ENCODE measurements at regions not wholly inside any gene's neighbourhood (a gene's known extent, or its start where the extent isn't known, plus 50 kb on each side); places are given as distances from the start of the nearest gene placed in this dataset.

- DNase-seq (ENCODE audit: low read depth): no peak
Measured at GRCh38 chr9:89903141-89903475, 298.3 kb downstream of the GADD45G start.

DNA sequence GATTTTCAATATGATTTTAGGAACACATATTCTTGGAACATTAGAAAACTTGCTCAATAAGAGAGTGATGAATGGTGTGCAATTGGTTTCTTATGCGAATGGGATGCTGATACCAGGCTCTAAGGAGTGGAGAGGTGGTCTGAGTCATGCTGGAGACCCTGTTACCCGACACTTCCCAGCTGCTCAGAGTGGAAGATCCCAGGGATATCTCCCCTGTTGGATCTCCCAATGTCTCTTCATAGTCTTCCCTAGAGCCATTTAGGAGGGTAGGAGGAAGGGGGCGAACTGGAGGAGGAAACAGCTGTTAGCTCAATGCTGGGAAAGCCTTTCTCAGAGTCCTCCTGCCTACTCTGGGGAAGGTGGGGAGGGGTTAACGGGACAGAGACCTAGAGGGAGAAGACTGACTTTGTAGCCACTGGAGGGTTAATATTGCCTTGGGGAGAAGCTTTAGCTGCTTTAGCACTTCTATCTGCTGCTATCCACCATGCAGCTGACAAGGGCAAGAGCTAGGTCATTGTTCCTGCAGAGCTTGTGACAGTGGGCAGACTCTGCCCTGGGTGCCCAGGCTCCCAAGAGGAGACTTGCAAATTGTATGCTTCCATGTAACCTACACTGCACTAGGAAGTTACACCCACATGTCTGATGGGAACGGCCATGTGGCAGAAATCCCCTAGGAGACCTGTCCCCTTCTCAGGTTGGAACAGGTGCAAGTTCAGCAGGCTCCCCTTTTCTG is 301.0 kb downstream of the GADD45G start:
- DNase-seq (ENCODE audit: low read depth): no peak

DNA sequence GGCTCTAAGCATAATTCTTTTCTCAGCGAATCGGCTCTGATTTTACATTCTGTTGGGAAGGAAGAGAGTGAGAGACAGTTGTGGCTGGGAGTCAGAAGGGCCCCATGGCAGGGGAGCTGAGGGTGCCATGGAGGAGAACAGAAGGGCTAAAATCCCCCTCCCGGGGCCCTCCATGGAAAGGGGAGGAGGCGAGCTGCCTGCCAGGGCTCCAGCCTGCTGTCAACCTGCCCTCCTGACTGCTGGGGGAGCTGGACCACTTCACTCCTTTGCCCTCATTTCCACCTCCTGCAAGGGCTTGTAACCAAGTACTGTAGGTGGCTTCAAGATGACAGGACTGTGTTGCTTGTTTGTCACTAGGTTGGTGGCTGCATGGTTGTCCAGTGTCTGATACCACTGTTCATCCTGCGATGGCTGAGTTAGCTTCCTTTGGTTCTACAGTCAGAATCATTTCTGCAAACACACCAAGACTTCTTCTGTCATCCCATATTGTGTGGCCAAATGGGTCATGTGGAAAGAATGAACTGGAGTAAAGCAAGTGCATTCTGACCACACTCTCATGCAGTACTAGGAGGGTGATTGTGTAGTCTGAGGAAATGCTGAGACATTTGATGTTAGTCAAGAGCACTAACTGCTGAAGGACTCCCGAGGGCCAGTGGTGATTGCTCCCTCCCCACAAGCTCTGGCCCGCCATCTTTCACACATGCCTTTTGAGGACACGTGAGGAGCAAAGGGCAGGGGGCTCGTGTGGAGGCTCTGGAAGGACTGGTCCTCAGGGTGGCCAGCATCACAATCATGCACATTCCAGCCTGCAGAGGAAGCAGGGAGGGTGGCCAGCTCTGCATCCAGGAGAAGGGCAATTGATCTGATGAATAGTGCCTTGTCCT is 307.2 kb downstream of the GADD45G start:
- no peak for DNase-seq (ENCODE audit: low read depth)

- no peak for DNase-seq (ENCODE audit: low read depth)
Measured at GRCh38 chr9:89912605-89912953, 307.8 kb downstream of the GADD45G start.

DNA sequence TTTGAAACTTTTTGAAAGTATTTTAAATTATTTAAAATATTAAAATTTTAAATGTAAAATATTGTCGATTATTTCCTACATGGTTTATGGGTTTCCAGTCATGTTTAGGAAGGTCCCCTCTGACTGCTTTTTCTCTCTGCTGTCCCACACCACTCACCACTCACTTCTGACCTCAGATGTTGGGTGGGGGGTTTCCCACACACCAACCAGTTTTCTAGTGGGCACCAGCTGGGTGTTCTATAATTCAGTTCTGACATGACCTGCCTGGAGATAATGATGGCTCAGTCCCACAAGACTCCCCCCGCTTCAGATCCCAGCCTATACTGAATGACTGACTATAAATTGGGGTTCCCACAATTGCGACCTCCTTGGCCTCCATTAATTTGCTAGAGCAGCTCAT is 310.4 kb downstream of the GADD45G start:
- no peak for DNase-seq (ENCODE audit: low read depth)

- no peak for DNase-seq (ENCODE audit: low read depth)
Measured at GRCh38 chr9:89916001-89916597, 311.3 kb downstream of the GADD45G start.

GRCh38 chr9:89917861-89918260 is 313.0 kb downstream of the GADD45G start:
- no peak for DNase-seq (ENCODE audit: low read depth)

DNA sequence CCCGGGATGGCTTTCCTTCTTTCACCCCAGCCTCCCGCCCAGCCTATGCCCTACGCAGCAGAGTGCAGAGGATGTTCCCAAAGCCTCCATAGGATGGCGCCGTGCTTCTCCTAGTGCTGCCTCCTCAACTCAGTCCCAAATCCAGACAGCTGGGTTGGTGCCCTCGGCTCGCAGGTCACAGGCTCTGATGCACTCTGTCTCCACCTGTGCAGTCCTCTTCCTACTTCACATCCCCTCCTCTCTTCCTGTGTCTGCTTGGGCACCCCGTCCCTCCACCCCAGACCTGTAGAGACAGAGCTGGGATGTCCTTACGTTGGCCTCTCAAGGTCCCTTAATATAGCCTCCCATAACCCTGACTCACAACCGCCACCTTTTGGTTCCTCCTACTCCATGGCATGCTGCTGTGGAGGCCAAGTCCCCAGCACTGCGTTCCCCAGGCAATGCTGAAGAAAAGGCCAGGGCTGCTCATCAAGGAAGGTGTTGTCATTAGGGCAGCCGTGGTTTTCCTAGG is 314.4 kb downstream of the GADD45G start:
- peak; percentile 32 for DNase-seq (ENCODE audit: low read depth)

- DNase-seq (ENCODE audit: low read depth): no peak
Measured at GRCh38 chr9:89920131-89920530, 315.3 kb downstream of the GADD45G start.

DNA sequence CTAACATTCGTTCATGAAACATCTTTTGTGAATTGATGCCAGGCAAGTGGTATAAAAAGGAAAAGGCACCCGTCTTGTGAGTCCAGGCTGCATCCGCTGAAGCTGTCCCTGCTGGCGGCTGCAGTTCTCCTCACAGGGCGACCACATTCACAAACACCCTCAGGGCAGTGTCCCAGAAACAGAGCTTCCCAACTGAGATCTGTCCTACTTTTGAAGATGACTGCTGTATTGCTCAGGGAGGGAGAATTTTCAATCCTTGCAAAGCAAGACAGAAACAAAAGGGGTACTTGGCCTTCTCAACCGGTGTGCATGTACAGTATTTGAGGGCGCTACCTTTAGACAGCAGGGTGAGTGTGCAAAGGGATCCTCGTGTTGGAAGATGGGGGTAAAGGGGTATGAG is 316.1 kb downstream of the GADD45G start:
- DNase-seq (ENCODE audit: low read depth): peak; percentile 33

GRCh38 chr9:89922099-89922498 is 317.3 kb downstream of the GADD45G start:
- no peak for DNase-seq (ENCODE audit: low read depth)

- DNase-seq (ENCODE audit: low read depth): no peak
Measured at GRCh38 chr9:89923174-89923573, 318.4 kb downstream of the GADD45G start.

- peak; percentile 74 for DNase-seq (ENCODE audit: low read depth)
Measured at GRCh38 chr9:89923961-89924504, 319.2 kb downstream of the GADD45G start.

DNA sequence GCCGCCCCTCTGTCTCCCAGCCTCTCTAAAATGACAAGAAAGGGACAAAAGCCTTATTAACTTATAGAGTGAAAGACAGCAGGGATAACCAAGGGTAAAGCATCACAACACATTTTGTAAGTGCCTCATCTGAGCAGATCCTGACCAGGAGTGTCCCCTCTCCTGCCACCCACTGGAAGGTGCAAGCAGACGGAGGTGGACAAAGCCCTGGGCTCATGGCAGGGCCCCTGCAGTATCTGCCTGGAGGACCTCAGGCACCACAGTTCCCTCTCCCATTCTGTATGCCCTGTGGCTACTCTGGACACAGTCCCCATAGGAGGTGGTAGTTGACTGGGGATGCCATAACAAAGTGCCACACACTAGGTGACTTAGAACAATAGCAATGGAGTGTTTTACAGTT is 319.8 kb downstream of the GADD45G start:
- DNase-seq (ENCODE audit: low read depth): no peak

DNA sequence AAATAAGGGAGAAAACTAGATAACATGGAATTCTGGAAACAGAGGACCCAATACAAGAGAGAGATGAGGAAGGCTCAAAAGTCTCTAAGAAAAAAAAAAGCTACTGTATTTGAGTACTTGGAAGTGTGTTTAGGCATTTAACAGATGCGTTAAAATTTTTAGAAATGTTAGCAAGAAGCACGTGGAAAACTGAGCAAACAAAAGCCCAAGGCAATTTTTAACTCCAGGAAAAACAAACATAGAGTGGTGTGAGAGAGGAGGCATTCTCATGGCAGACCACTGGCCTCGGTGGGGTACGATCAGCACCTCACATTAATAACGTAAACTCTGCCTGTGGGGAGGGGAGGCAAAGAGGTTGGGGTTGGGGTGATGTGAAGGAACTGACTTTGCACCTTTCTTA is 321.4 kb downstream of the GADD45G start:
- DNase-seq (ENCODE audit: low read depth): no peak

DNA sequence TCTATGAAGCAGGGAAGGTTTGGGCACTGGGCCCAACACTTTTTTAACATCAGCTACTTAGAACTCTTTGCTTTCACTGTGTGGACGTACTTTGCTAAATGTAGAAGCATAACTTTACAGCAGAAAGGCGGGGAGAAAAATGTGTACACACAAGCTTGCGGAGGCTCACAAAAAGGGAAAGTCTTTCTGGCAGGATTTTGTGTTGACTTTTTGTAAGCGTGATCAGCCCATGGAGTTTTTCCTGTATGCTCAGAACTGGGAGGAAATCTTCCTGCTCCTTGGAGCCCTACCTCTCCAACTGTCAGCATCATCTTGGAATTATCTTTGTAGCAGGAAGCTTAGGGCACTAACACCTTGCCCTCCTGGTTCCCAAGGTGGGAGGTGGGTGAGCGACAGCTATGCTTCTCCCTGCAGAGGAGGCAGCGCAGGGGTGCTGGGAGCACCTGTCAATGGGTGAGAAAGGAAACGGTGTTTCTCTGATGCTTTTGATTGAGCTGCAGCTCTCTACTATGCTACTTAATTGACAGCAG is 321.9 kb downstream of the GADD45G start:
- DNase-seq (ENCODE audit: low read depth): no peak

- DNase-seq (ENCODE audit: low read depth): no peak
Measured at GRCh38 chr9:89928106-89928505, 323.3 kb downstream of the GADD45G start.

GRCh38 chr9:89928521-89929275 is 323.9 kb downstream of the GADD45G start:
- DNase-seq (ENCODE audit: low read depth): no peak

DNA sequence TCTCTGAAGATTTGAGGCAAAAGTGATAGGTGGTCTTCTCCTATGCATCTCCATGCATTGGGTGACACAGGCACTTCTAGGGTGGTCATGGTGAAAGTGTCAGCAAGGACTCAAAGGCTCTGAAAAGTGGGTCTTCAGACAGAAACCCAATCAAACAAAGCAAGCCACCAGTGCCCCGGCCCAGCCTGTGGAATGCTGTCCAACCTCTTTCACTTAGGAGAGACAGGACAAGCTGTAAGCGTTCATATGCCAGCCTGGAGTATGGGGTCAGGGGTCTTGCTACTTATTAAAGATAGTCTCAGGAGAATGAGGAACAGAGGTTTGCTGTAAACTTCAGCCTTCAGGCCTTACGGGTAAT is 324.5 kb downstream of the GADD45G start:
- no peak for DNase-seq (ENCODE audit: low read depth)

DNA sequence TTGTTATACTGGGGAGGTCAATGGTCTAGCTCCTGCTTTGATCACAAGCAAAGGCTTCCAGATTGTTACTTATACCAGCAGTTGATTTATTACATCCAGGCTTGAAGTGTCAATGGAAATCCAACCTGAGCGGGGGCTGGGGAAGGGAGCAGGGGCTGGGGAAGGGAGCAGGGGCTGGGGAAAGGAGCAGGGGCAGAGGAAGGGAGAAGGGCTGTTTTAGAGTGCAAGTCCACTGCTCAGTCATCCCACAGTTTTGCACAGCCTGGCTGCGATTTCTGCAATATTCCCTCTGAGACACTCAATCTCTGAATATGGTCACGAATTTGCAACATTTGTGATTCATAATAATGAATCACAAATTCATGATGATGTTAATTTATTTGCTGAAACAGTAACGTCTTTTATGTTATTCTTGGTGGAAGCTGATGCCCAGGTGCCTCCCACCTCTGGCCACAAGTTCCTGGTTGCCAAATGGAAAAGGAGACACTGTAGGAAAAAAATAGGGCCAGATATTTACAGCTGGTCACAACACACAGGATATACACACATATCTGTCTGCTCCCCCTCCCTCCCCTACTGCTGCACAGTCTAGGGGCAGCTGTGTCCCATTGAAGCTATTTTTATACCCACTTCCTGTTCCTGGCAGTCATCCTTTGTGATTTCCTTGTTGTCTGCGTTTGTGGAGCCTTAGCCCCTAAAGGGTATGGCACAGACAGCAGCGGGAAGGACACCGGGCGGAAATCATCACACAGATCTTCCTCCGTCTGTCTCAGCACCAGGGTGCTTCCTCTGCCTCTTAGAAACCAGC is 325.1 kb downstream of the GADD45G start:
- DNase-seq (ENCODE audit: low read depth): peak; percentile 45

DNA sequence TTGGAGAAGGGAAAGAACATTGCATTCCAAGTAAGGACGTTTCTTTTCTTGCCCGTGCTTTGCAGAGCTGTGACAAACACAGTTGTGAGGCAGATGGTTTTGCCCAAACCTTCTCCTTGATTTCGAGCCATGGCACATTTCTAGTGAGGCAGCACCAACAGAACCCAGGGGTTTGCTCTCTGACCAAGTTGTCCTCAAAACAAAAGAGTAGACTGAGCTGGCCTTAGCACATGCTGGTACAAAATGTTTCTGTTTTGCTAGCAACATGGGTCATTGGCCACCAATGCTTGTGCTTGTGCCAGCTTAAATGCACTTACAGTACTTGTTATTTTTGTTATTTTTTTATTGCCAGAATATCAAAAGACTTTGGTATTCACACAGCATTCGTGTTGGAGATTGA is 328.8 kb downstream of the GADD45G start:
- no peak for DNase-seq (ENCODE audit: low read depth)

Measured in M059J (cell line).